GM23338 (cell line): ENCODE measurements at regions not wholly inside any gene's neighbourhood (a gene's known extent, or its start where the extent isn't known, plus 50 kb on each side); places are given as distances from the start of the nearest gene placed in this dataset.

Source experiments
- ATAC-seq: fragments of 200-7000 bp; cut with Tn5 transposase; 3 replicates; pipeline ENCODE4 v1.9.1; 2020
- DNase-seq: peaks from one replicate; pipeline ENCODE4 v3.0.0-alpha.2; 2015; ENCODE audit warnings: low spot score
- H2AFZ ChIP-seq: fragments of 200-600 bp; sonication (generic); 2 replicates; pipeline ENCODE4 v1.8.0; 2016; ENCODE audit warnings: antibody characterized with exemption, mild to moderate bottlenecking, moderate library complexity
- H3F3A ChIP-seq: fragments of 200-600 bp; sonication (generic); replicated peaks from 2 replicates; pipeline ENCODE4 v1.8.0; 2017; ENCODE audit warnings: antibody characterized with exemption, mixed run types, low read depth
- H3K27ac ChIP-seq: fragments of 200-600 bp; sonication (generic); 2 replicates; pipeline ENCODE4 v1.6.1; 2016; ENCODE audit warnings: low read depth
- H3K27me3 ChIP-seq: fragments of 200-600 bp; sonication (generic); 2 replicates; pipeline ENCODE4 v1.8.0; 2016; ENCODE audit warnings: mild to moderate bottlenecking, mixed run types, moderate library complexity; ENCODE audit not compliant: insufficient read depth
- H3K36me3 ChIP-seq: fragments of 200-600 bp; sonication (generic); 2 replicates; pipeline ENCODE4 v1.8.0; 2016; ENCODE audit warnings: mild to moderate bottlenecking; ENCODE audit not compliant: insufficient read depth
- H3K4me1 ChIP-seq: fragments of 200-600 bp; sonication (generic); 2 replicates; pipeline ENCODE4 v1.8.0; 2016; ENCODE audit warnings: mild to moderate bottlenecking, moderate library complexity; ENCODE audit not compliant: insufficient read depth
- H3K4me2 ChIP-seq: fragments of 200-600 bp; sonication (generic); 2 replicates; pipeline ENCODE4 v1.7.1; 2017; ENCODE audit warnings: mixed run types
- H3K4me3 ChIP-seq: fragments of 200-600 bp; sonication (generic); 2 replicates; pipeline ENCODE4 v1.6.1; 2016; ENCODE audit warnings: mixed run types
- H3K79me2 ChIP-seq: fragments of 200-600 bp; sonication (generic); replicated peaks from 2 replicates; pipeline ENCODE4 v1.8.0; 2017; ENCODE audit warnings: mild to moderate bottlenecking; ENCODE audit not compliant: insufficient read depth
- H3K9me2 ChIP-seq: fragments of 200-600 bp; sonication (generic); 2 replicates; pipeline ENCODE4 v1.8.0; 2017; ENCODE audit not compliant: insufficient read depth
- H4K20me1 ChIP-seq: fragments of 200-600 bp; sonication (generic); replicated peaks from 2 replicates; pipeline ENCODE4 v1.8.0; 2017; ENCODE audit warnings: mild to moderate bottlenecking; ENCODE audit not compliant: insufficient read depth
- H3K27ac Mint-ChIP-seq: 2 replicates; pipeline ENCODE4 v1.8.0; 2020; ENCODE audit warnings: inconsistent platforms, mild to moderate bottlenecking, moderate library complexity, mixed read lengths
- H3K27me3 Mint-ChIP-seq: 3 replicates; pipeline ENCODE4 v1.8.0; 2022; ENCODE audit warnings: low read depth, mild to moderate bottlenecking, moderate library complexity, mixed read lengths, inconsistent platforms; ENCODE audit not compliant: insufficient read depth, poor library complexity
- H3K36me3 Mint-ChIP-seq: 3 replicates; pipeline ENCODE4 v1.8.0; 2021; ENCODE audit warnings: low read depth, mild to moderate bottlenecking, inconsistent platforms, moderate library complexity, mixed read lengths
- H3K4me1 Mint-ChIP-seq: 3 replicates; pipeline ENCODE4 v1.8.0; 2020; ENCODE audit warnings: mild to moderate bottlenecking, inconsistent platforms, mixed read lengths
- H3K4me3 Mint-ChIP-seq: 3 replicates; pipeline ENCODE4 v1.8.0; 2021; ENCODE audit warnings: moderate library complexity, mild to moderate bottlenecking, inconsistent platforms, mixed read lengths
- H3K9me3 Mint-ChIP-seq: 3 replicates; pipeline ENCODE4 v1.8.0; 2020; ENCODE audit warnings: moderate library complexity, mild to moderate bottlenecking, inconsistent platforms, mixed read lengths
- EZH2phosphoT487 ChIP-seq: fragments of 200-600 bp; sonication (generic); IDR thresholded peaks from one replicate; pipeline ENCODE4 v1.8.1; 2018; ENCODE audit warnings: antibody characterized with exemption; ENCODE audit not compliant: unreplicated experiment
- JUNB ChIP-seq: IDR thresholded peaks from one replicate; pipeline ENCODE4 v1.6.1; 2016; ENCODE audit warnings: antibody characterized with exemption; ENCODE audit not compliant: unreplicated experiment
- NANOG ChIP-seq: IDR thresholded peaks from 2 replicates; pipeline ENCODE4 v1.6.1; 2016; ENCODE audit warnings: antibody characterized with exemption, borderline replicate concordance
- STAT1 ChIP-seq: IDR thresholded peaks from one replicate; pipeline ENCODE4 v1.6.1; 2016; ENCODE audit warnings: antibody characterized with exemption; ENCODE audit not compliant: unreplicated experiment
- ZNF114 ChIP-seq: fragments of 250-450 bp; sonication (Bioruptor Pico); IDR thresholded peaks from 2 replicates; pipeline ENCODE4 v1.5.0; 2020; ENCODE audit warnings: mild to moderate bottlenecking, moderate library complexity
- TF ChIP-seq, protein P1 (sequence below): fragments of 250-450 bp; sonication (Bioruptor Pico); IDR thresholded peaks from 2 replicates; pipeline ENCODE4 v1.5.0; 2020; ENCODE audit warnings: mild to moderate bottlenecking, moderate library complexity
- TF ChIP-seq, protein P2 (sequence below), 2 experiments: fragments of 200-600 bp in 1 of 2; sonication (generic) in 1 of 2; conservative IDR thresholded peaks; 2 replicates each; pipeline versions ENCODE4 v1.5.1 to v1.6.1; 2016 to 2017; ENCODE audit warnings: antibody characterized with exemption in 2 of 2, low read depth in 2 of 2, mild to moderate bottlenecking in 2 of 2, moderate library complexity in 1 of 2
- TF ChIP-seq, protein P3 (sequence below): IDR thresholded peaks from one replicate; pipeline ENCODE4 v1.6.1; 2018; ENCODE audit warnings: antibody characterized with exemption; ENCODE audit not compliant: unreplicated experiment

DNA sequence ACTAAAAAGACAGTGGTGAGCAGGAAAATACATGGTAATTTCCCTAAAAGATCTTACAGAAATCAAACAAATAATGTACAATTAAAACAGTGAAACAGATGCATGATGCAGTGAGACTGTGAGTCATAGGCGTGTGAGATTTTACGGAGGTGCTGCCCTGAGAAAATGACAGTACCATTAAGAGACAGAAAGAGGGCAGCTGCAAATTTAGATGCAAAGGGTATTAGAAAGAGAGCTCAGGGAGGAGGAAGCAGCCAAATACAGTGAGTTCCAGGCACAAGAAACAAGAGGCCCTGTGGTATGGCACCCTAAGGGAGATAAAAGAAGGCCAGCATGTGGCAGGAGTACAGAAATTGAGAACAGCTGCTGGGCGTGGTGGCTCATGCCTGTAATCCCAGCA is 88.5 kb upstream of the FIBIN start:
- TF ChIP-seq, protein P1, sequence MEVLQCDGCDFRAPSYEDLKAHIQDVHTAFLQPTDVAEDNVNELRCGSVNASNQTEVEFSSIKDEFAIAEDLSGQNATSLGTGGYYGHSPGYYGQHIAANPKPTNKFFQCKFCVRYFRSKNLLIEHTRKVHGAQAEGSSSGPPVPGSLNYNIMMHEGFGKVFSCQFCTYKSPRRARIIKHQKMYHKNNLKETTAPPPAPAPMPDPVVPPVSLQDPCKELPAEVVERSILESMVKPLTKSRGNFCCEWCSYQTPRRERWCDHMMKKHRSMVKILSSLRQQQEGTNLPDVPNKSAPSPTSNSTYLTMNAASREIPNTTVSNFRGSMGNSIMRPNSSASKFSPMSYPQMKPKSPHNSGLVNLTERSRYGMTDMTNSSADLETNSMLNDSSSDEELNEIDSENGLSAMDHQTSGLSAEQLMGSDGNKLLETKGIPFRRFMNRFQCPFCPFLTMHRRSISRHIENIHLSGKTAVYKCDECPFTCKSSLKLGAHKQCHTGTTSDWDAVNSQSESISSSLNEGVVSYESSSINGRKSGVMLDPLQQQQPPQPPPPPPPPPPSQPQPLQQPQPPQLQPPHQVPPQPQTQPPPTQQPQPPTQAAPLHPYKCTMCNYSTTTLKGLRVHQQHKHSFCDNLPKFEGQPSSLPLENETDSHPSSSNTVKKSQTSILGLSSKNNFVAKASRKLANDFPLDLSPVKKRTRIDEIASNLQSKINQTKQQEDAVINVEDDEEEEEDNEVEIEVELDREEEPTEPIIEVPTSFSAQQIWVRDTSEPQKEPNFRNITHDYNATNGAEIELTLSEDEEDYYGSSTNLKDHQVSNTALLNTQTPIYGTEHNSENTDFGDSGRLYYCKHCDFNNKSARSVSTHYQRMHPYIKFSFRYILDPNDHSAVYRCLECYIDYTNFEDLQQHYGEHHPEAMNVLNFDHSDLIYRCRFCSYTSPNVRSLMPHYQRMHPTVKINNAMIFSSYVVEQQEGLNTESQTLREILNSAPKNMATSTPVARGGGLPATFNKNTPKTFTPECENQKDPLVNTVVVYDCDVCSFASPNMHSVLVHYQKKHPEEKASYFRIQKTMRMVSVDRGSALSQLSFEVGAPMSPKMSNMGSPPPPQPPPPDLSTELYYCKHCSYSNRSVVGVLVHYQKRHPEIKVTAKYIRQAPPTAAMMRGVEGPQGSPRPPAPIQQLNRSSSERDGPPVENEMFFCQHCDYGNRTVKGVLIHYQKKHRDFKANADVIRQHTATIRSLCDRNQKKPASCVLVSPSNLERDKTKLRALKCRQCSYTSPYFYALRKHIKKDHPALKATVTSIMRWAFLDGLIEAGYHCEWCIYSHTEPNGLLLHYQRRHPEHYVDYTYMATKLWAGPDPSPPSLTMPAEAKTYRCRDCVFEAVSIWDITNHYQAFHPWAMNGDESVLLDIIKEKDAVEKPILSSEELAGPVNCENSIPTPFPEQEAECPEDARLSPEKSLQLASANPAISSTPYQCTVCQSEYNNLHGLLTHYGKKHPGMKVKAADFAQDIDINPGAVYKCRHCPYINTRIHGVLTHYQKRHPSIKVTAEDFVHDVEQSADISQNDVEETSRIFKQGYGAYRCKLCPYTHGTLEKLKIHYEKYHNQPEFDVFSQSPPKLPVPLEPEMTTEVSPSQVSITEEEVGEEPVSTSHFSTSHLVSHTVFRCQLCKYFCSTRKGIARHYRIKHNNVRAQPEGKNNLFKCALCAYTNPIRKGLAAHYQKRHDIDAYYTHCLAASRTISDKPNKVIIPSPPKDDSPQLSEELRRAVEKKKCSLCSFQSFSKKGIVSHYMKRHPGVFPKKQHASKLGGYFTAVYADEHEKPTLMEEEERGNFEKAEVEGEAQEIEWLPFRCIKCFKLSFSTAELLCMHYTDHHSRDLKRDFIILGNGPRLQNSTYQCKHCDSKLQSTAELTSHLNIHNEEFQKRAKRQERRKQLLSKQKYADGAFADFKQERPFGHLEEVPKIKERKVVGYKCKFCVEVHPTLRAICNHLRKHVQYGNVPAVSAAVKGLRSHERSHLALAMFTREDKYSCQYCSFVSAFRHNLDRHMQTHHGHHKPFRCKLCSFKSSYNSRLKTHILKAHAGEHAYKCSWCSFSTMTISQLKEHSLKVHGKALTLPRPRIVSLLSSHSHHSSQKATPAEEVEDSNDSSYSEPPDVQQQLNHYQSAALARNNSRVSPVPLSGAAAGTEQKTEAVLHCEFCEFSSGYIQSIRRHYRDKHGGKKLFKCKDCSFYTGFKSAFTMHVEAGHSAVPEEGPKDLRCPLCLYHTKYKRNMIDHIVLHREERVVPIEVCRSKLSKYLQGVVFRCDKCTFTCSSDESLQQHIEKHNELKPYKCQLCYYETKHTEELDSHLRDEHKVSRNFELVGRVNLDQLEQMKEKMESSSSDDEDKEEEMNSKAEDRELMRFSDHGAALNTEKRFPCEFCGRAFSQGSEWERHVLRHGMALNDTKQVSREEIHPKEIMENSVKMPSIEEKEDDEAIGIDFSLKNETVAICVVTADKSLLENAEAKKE (CRISPR knock-in tag) = no peak
- no peak for TF ChIP-seq NANOG
- no peak for TF ChIP-seq JUNB
- TF ChIP-seq, protein P2, sequence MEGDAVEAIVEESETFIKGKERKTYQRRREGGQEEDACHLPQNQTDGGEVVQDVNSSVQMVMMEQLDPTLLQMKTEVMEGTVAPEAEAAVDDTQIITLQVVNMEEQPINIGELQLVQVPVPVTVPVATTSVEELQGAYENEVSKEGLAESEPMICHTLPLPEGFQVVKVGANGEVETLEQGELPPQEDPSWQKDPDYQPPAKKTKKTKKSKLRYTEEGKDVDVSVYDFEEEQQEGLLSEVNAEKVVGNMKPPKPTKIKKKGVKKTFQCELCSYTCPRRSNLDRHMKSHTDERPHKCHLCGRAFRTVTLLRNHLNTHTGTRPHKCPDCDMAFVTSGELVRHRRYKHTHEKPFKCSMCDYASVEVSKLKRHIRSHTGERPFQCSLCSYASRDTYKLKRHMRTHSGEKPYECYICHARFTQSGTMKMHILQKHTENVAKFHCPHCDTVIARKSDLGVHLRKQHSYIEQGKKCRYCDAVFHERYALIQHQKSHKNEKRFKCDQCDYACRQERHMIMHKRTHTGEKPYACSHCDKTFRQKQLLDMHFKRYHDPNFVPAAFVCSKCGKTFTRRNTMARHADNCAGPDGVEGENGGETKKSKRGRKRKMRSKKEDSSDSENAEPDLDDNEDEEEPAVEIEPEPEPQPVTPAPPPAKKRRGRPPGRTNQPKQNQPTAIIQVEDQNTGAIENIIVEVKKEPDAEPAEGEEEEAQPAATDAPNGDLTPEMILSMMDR (conservative IDR thresholded peaks at IDR 0.05; ENCODE audit: low read depth in 2 of 2) = no peak
- no peak for TF ChIP-seq EZH2phosphoT487
- TF ChIP-seq, protein P3, sequence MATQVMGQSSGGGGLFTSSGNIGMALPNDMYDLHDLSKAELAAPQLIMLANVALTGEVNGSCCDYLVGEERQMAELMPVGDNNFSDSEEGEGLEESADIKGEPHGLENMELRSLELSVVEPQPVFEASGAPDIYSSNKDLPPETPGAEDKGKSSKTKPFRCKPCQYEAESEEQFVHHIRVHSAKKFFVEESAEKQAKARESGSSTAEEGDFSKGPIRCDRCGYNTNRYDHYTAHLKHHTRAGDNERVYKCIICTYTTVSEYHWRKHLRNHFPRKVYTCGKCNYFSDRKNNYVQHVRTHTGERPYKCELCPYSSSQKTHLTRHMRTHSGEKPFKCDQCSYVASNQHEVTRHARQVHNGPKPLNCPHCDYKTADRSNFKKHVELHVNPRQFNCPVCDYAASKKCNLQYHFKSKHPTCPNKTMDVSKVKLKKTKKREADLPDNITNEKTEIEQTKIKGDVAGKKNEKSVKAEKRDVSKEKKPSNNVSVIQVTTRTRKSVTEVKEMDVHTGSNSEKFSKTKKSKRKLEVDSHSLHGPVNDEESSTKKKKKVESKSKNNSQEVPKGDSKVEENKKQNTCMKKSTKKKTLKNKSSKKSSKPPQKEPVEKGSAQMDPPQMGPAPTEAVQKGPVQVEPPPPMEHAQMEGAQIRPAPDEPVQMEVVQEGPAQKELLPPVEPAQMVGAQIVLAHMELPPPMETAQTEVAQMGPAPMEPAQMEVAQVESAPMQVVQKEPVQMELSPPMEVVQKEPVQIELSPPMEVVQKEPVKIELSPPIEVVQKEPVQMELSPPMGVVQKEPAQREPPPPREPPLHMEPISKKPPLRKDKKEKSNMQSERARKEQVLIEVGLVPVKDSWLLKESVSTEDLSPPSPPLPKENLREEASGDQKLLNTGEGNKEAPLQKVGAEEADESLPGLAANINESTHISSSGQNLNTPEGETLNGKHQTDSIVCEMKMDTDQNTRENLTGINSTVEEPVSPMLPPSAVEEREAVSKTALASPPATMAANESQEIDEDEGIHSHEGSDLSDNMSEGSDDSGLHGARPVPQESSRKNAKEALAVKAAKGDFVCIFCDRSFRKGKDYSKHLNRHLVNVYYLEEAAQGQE = no peak
- no peak for TF ChIP-seq ZNF114
- no peak for TF ChIP-seq STAT1
- Histone ChIP-seq H3K79me2 (no peaks in the 10 kb centered on the region), H3K4me3 (no peak overlapping the region), H3K4me2 (no peak overlapping the region), H3F3A (no peaks in the 10 kb centered on the region), H3K36me3 (no peaks in the 10 kb centered on the region), H3K4me1 (peaks cover 14% of the 10 kb centered on the region), H3K27me3 (no peaks in the 10 kb centered on the region), H3K27ac (no peak overlapping the region), H2AFZ (no peak overlapping the region), H3K9me2 (no peaks in the 10 kb centered on the region), H4K20me1 (no peaks in the 10 kb centered on the region)
- DNase-seq (peak; percentile 12), ATAC-seq (peak; percentile 72)
- peaks cover 16% of the 10 kb centered on the region for H3K4me1 Mint-ChIP-seq
- H3K36me3 Mint-ChIP-seq = no peaks in the 10 kb centered on the region
- H3K27me3 Mint-ChIP-seq = no peaks in the 10 kb centered on the region
- no peak overlapping the region for H3K4me3 Mint-ChIP-seq
- no peaks in the 10 kb centered on the region for H3K9me3 Mint-ChIP-seq
- peak overlapping the region; percentile 25 for H3K27ac Mint-ChIP-seq
